GM23338 (cell line): ENCODE measurements at regions not wholly inside any gene's neighbourhood (a gene's known extent, or its start where the extent isn't known, plus 50 kb on each side); places are given as distances from the start of the nearest gene placed in this dataset.
A peak's percentile ranks its signal among the peaks of the same experiment; 100 is the strongest.

Source experiments
- ATAC-seq: fragments of 200-7000 bp; cut with Tn5 transposase; 3 replicates; pipeline ENCODE4 v1.9.1; 2020
- DNase-seq: peaks from one replicate; pipeline ENCODE4 v3.0.0-alpha.2; 2015; ENCODE audit warnings: low spot score
- H2AFZ ChIP-seq: fragments of 200-600 bp; sonication (generic); 2 replicates; pipeline ENCODE4 v1.8.0; 2016; ENCODE audit warnings: antibody characterized with exemption, mild to moderate bottlenecking, moderate library complexity
- H3F3A ChIP-seq: fragments of 200-600 bp; sonication (generic); replicated peaks from 2 replicates; pipeline ENCODE4 v1.8.0; 2017; ENCODE audit warnings: antibody characterized with exemption, mixed run types, low read depth
- H3K27ac ChIP-seq: fragments of 200-600 bp; sonication (generic); 2 replicates; pipeline ENCODE4 v1.6.1; 2016; ENCODE audit warnings: low read depth
- H3K27me3 ChIP-seq: fragments of 200-600 bp; sonication (generic); 2 replicates; pipeline ENCODE4 v1.8.0; 2016; ENCODE audit warnings: mild to moderate bottlenecking, mixed run types, moderate library complexity; ENCODE audit not compliant: insufficient read depth
- H3K36me3 ChIP-seq: fragments of 200-600 bp; sonication (generic); 2 replicates; pipeline ENCODE4 v1.8.0; 2016; ENCODE audit warnings: mild to moderate bottlenecking; ENCODE audit not compliant: insufficient read depth
- H3K4me1 ChIP-seq: fragments of 200-600 bp; sonication (generic); 2 replicates; pipeline ENCODE4 v1.8.0; 2016; ENCODE audit warnings: mild to moderate bottlenecking, moderate library complexity; ENCODE audit not compliant: insufficient read depth
- H3K4me2 ChIP-seq: fragments of 200-600 bp; sonication (generic); 2 replicates; pipeline ENCODE4 v1.7.1; 2017; ENCODE audit warnings: mixed run types
- H3K4me3 ChIP-seq: fragments of 200-600 bp; sonication (generic); 2 replicates; pipeline ENCODE4 v1.6.1; 2016; ENCODE audit warnings: mixed run types
- H3K79me2 ChIP-seq: fragments of 200-600 bp; sonication (generic); replicated peaks from 2 replicates; pipeline ENCODE4 v1.8.0; 2017; ENCODE audit warnings: mild to moderate bottlenecking; ENCODE audit not compliant: insufficient read depth
- H3K9me2 ChIP-seq: fragments of 200-600 bp; sonication (generic); 2 replicates; pipeline ENCODE4 v1.8.0; 2017; ENCODE audit not compliant: insufficient read depth
- H4K20me1 ChIP-seq: fragments of 200-600 bp; sonication (generic); replicated peaks from 2 replicates; pipeline ENCODE4 v1.8.0; 2017; ENCODE audit warnings: mild to moderate bottlenecking; ENCODE audit not compliant: insufficient read depth
- H3K27ac Mint-ChIP-seq: 2 replicates; pipeline ENCODE4 v1.8.0; 2020; ENCODE audit warnings: inconsistent platforms, mild to moderate bottlenecking, moderate library complexity, mixed read lengths
- H3K27me3 Mint-ChIP-seq: 3 replicates; pipeline ENCODE4 v1.8.0; 2022; ENCODE audit warnings: low read depth, mild to moderate bottlenecking, moderate library complexity, mixed read lengths, inconsistent platforms; ENCODE audit not compliant: insufficient read depth, poor library complexity
- H3K36me3 Mint-ChIP-seq: 3 replicates; pipeline ENCODE4 v1.8.0; 2021; ENCODE audit warnings: low read depth, mild to moderate bottlenecking, inconsistent platforms, moderate library complexity, mixed read lengths
- H3K4me1 Mint-ChIP-seq: 3 replicates; pipeline ENCODE4 v1.8.0; 2020; ENCODE audit warnings: mild to moderate bottlenecking, inconsistent platforms, mixed read lengths
- H3K4me3 Mint-ChIP-seq: 3 replicates; pipeline ENCODE4 v1.8.0; 2021; ENCODE audit warnings: moderate library complexity, mild to moderate bottlenecking, inconsistent platforms, mixed read lengths
- H3K9me3 Mint-ChIP-seq: 3 replicates; pipeline ENCODE4 v1.8.0; 2020; ENCODE audit warnings: moderate library complexity, mild to moderate bottlenecking, inconsistent platforms, mixed read lengths
- CREB1 ChIP-seq: fragments of 250-450 bp; sonication (Bioruptor Pico); IDR thresholded peaks from 2 replicates; pipeline ENCODE4 v1.5.0; 2020; ENCODE audit warnings: low read depth, mild to moderate bottlenecking, moderate library complexity
- EZH2 ChIP-seq: fragments of 200-600 bp; sonication (generic); IDR thresholded peaks from one replicate; pipeline ENCODE4 v1.8.0; 2017; ENCODE audit warnings: antibody characterized with exemption, mild to moderate bottlenecking, low read depth; ENCODE audit not compliant: unreplicated experiment
- JUNB ChIP-seq: IDR thresholded peaks from one replicate; pipeline ENCODE4 v1.6.1; 2016; ENCODE audit warnings: antibody characterized with exemption; ENCODE audit not compliant: unreplicated experiment
- POLR2AphosphoS5 ChIP-seq: IDR thresholded peaks from 2 replicates; pipeline ENCODE4 v1.6.1; 2016; ENCODE audit warnings: antibody characterized with exemption, low read depth
- ZNF331 ChIP-seq: fragments of 250-450 bp; sonication (Bioruptor Pico); IDR thresholded peaks from 2 replicates; pipeline ENCODE4 v1.5.0; 2020; ENCODE audit warnings: low read depth, mild to moderate bottlenecking, moderate library complexity
- TF ChIP-seq, protein P1 (sequence below), 2 experiments: fragments of 200-600 bp in 1 of 2; sonication (generic) in 1 of 2; conservative IDR thresholded peaks; 2 replicates each; pipeline versions ENCODE4 v1.5.1 to v1.6.1; 2016 to 2017; ENCODE audit warnings: antibody characterized with exemption in 2 of 2, low read depth in 2 of 2, mild to moderate bottlenecking in 2 of 2, moderate library complexity in 1 of 2
- TF ChIP-seq, protein P2 (sequence below): fragments of 250-450 bp; sonication (Bioruptor Pico); IDR thresholded peaks from 2 replicates; pipeline ENCODE4 v1.5.0; 2020; ENCODE audit warnings: mild to moderate bottlenecking, moderate library complexity
- TF ChIP-seq, protein P3 (sequence below): IDR thresholded peaks from one replicate; pipeline ENCODE4 v1.6.1; 2018; ENCODE audit warnings: antibody characterized with exemption; ENCODE audit not compliant: unreplicated experiment
- TF ChIP-seq, protein P4 (sequence below): IDR thresholded peaks from 2 replicates; pipeline ENCODE4 v1.6.1; 2016; ENCODE audit warnings: antibody characterized with exemption

DNA sequence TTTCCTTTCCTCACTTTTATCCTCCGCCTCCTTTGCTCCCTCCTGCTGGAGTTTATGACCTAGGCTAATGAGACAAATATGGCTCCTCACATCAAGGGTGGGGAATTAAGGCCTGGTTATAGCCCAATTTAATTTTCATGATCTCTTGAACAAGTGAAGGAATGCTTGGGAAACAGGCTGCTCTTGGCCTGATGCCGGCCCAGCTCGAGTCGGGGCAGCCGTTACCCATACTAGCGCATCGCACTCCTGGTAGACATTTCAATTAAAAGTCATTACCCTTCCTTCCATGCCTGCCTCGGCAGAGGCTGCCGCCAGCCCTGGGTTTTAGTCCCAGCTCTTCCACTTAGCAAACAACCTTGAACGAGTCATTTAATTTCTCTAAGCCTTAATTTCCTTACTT, 425.7 kb downstream of the TMEM38B start:
- no peaks in the 10 kb centered on the region for H3K27me3 Mint-ChIP-seq
- no peaks in the 10 kb centered on the region for H3K36me3 ChIP-seq
- no peak overlapping the region for H3K4me3 Mint-ChIP-seq
- H2AFZ ChIP-seq = 0 out of 2 replicates have a peak overlapping the region, but pooled peaks have one; percentile 34
- no peak overlapping the region for H3K27ac ChIP-seq
- no peaks in the 10 kb centered on the region; the same call in 1 of the 2 replicates for H3K9me2 ChIP-seq
- no peak overlapping the region for H3K4me3 ChIP-seq
- DNase-seq (no peak), ATAC-seq (no peak)
- TF ChIP-seq POLR2AphosphoS5 (no peak), EZH2 (no peak), CREB1 (CRISPR knock-in tag) (no peak), ZNF331 (CRISPR knock-in tag) (no peak)
- TF ChIP-seq, protein P1, sequence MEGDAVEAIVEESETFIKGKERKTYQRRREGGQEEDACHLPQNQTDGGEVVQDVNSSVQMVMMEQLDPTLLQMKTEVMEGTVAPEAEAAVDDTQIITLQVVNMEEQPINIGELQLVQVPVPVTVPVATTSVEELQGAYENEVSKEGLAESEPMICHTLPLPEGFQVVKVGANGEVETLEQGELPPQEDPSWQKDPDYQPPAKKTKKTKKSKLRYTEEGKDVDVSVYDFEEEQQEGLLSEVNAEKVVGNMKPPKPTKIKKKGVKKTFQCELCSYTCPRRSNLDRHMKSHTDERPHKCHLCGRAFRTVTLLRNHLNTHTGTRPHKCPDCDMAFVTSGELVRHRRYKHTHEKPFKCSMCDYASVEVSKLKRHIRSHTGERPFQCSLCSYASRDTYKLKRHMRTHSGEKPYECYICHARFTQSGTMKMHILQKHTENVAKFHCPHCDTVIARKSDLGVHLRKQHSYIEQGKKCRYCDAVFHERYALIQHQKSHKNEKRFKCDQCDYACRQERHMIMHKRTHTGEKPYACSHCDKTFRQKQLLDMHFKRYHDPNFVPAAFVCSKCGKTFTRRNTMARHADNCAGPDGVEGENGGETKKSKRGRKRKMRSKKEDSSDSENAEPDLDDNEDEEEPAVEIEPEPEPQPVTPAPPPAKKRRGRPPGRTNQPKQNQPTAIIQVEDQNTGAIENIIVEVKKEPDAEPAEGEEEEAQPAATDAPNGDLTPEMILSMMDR (conservative IDR thresholded peaks at IDR 0.05; ENCODE audit: low read depth in 2 of 2) = no peak
- H3K27ac Mint-ChIP-seq = peak overlapping the region; percentile 30; the same call in 1 of the 2 replicates
- H4K20me1 ChIP-seq = no peaks in the 10 kb centered on the region
- H3K27me3 ChIP-seq = no peaks in the 10 kb centered on the region
- H3K4me1 ChIP-seq = no peaks in the 10 kb centered on the region
- H3K4me1 Mint-ChIP-seq = no peaks in the 10 kb centered on the region
- peaks cover 4% of the 10 kb centered on the region for H3K9me3 Mint-ChIP-seq
- no peaks in the 10 kb centered on the region for H3K79me2 ChIP-seq
- H3K4me2 ChIP-seq = no peak overlapping the region
- H3F3A ChIP-seq = no peaks in the 10 kb centered on the region
- peaks cover under 1% of the 10 kb centered on the region; the same call in 2 of the 3 replicates for H3K36me3 Mint-ChIP-seq

DNA sequence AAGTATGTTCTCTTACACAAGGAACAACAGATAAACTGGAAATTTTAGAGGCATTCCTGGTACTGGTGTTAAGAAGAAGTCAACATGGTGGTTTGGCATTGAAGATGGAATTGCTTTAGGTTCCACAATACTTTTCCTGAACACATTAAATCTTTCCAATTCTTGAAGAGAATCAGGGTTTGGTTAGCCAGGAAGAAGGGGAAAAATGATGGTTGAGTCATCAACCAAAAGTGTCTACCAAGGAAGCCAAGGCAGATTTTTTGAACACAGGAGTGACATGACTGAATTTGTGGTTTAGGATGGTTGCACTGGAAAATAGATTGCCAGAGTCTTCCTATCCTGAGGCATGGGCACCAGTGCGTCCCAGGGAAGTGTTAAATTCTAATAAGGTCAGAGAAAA, 433.4 kb downstream of the TMEM38B start:
- no peak overlapping the region for H3K4me3 Mint-ChIP-seq
- Histone ChIP-seq H3K79me2 (no peaks in the 10 kb centered on the region), H4K20me1 (no peaks in the 10 kb centered on the region), H3K4me2 (no peak overlapping the region), H3K36me3 (no peaks in the 10 kb centered on the region), H2AFZ (no peak overlapping the region), H3K9me2 (peaks cover 9% of the 10 kb centered on the region), H3K27ac (no peak overlapping the region), H3K4me1 (no peaks in the 10 kb centered on the region), H3F3A (no peaks in the 10 kb centered on the region), H3K27me3 (no peaks in the 10 kb centered on the region), H3K4me3 (no peak overlapping the region)
- no peak for ATAC-seq
- no peak overlapping the region for H3K27ac Mint-ChIP-seq
- peaks cover 14% of the 10 kb centered on the region for H3K9me3 Mint-ChIP-seq
- H3K4me1 Mint-ChIP-seq = no peaks in the 10 kb centered on the region
- no peaks in the 10 kb centered on the region for H3K27me3 Mint-ChIP-seq
- no peak for DNase-seq
- H3K36me3 Mint-ChIP-seq = peaks cover 10% of the 10 kb centered on the region; the same call in 2 of the 3 replicates
- TF ChIP-seq, protein P2, sequence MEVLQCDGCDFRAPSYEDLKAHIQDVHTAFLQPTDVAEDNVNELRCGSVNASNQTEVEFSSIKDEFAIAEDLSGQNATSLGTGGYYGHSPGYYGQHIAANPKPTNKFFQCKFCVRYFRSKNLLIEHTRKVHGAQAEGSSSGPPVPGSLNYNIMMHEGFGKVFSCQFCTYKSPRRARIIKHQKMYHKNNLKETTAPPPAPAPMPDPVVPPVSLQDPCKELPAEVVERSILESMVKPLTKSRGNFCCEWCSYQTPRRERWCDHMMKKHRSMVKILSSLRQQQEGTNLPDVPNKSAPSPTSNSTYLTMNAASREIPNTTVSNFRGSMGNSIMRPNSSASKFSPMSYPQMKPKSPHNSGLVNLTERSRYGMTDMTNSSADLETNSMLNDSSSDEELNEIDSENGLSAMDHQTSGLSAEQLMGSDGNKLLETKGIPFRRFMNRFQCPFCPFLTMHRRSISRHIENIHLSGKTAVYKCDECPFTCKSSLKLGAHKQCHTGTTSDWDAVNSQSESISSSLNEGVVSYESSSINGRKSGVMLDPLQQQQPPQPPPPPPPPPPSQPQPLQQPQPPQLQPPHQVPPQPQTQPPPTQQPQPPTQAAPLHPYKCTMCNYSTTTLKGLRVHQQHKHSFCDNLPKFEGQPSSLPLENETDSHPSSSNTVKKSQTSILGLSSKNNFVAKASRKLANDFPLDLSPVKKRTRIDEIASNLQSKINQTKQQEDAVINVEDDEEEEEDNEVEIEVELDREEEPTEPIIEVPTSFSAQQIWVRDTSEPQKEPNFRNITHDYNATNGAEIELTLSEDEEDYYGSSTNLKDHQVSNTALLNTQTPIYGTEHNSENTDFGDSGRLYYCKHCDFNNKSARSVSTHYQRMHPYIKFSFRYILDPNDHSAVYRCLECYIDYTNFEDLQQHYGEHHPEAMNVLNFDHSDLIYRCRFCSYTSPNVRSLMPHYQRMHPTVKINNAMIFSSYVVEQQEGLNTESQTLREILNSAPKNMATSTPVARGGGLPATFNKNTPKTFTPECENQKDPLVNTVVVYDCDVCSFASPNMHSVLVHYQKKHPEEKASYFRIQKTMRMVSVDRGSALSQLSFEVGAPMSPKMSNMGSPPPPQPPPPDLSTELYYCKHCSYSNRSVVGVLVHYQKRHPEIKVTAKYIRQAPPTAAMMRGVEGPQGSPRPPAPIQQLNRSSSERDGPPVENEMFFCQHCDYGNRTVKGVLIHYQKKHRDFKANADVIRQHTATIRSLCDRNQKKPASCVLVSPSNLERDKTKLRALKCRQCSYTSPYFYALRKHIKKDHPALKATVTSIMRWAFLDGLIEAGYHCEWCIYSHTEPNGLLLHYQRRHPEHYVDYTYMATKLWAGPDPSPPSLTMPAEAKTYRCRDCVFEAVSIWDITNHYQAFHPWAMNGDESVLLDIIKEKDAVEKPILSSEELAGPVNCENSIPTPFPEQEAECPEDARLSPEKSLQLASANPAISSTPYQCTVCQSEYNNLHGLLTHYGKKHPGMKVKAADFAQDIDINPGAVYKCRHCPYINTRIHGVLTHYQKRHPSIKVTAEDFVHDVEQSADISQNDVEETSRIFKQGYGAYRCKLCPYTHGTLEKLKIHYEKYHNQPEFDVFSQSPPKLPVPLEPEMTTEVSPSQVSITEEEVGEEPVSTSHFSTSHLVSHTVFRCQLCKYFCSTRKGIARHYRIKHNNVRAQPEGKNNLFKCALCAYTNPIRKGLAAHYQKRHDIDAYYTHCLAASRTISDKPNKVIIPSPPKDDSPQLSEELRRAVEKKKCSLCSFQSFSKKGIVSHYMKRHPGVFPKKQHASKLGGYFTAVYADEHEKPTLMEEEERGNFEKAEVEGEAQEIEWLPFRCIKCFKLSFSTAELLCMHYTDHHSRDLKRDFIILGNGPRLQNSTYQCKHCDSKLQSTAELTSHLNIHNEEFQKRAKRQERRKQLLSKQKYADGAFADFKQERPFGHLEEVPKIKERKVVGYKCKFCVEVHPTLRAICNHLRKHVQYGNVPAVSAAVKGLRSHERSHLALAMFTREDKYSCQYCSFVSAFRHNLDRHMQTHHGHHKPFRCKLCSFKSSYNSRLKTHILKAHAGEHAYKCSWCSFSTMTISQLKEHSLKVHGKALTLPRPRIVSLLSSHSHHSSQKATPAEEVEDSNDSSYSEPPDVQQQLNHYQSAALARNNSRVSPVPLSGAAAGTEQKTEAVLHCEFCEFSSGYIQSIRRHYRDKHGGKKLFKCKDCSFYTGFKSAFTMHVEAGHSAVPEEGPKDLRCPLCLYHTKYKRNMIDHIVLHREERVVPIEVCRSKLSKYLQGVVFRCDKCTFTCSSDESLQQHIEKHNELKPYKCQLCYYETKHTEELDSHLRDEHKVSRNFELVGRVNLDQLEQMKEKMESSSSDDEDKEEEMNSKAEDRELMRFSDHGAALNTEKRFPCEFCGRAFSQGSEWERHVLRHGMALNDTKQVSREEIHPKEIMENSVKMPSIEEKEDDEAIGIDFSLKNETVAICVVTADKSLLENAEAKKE (CRISPR knock-in tag) = no peak
- no peak for TF ChIP-seq JUNB
- no peak for TF ChIP-seq ZNF331 (CRISPR knock-in tag)
- no peak for TF ChIP-seq EZH2
- TF ChIP-seq, protein P3, sequence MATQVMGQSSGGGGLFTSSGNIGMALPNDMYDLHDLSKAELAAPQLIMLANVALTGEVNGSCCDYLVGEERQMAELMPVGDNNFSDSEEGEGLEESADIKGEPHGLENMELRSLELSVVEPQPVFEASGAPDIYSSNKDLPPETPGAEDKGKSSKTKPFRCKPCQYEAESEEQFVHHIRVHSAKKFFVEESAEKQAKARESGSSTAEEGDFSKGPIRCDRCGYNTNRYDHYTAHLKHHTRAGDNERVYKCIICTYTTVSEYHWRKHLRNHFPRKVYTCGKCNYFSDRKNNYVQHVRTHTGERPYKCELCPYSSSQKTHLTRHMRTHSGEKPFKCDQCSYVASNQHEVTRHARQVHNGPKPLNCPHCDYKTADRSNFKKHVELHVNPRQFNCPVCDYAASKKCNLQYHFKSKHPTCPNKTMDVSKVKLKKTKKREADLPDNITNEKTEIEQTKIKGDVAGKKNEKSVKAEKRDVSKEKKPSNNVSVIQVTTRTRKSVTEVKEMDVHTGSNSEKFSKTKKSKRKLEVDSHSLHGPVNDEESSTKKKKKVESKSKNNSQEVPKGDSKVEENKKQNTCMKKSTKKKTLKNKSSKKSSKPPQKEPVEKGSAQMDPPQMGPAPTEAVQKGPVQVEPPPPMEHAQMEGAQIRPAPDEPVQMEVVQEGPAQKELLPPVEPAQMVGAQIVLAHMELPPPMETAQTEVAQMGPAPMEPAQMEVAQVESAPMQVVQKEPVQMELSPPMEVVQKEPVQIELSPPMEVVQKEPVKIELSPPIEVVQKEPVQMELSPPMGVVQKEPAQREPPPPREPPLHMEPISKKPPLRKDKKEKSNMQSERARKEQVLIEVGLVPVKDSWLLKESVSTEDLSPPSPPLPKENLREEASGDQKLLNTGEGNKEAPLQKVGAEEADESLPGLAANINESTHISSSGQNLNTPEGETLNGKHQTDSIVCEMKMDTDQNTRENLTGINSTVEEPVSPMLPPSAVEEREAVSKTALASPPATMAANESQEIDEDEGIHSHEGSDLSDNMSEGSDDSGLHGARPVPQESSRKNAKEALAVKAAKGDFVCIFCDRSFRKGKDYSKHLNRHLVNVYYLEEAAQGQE = no peak
- TF ChIP-seq, protein P4, sequence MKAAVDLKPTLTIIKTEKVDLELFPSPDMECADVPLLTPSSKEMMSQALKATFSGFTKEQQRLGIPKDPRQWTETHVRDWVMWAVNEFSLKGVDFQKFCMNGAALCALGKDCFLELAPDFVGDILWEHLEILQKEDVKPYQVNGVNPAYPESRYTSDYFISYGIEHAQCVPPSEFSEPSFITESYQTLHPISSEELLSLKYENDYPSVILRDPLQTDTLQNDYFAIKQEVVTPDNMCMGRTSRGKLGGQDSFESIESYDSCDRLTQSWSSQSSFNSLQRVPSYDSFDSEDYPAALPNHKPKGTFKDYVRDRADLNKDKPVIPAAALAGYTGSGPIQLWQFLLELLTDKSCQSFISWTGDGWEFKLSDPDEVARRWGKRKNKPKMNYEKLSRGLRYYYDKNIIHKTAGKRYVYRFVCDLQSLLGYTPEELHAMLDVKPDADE = no peak
- no peak for TF ChIP-seq POLR2AphosphoS5
